ENCODE measurements at regions not wholly inside any gene's neighbourhood (a gene's known extent, or its start where the extent isn't known, plus 50 kb on each side); places are given as distances from the start of the nearest gene placed in this dataset.

- no peak for DNase-seq
Measured at GRCh38 chr13:33373624-33374023, 88.1 kb upstream of the STARD13 start.

- no peak for DNase-seq
Measured at GRCh38 chr13:33375421-33375820, 89.9 kb upstream of the STARD13 start.

- DNase-seq, result no peak
Measured at GRCh38 chr13:33376212-33376611, 90.7 kb upstream of the STARD13 start.

- DNase-seq, result no peak
Measured at GRCh38 chr13:33377411-33377810, 91.9 kb upstream of the STARD13 start.

- no peak for DNase-seq
Measured at GRCh38 chr13:33377825-33378224, 92.3 kb upstream of the STARD13 start.

DNA sequence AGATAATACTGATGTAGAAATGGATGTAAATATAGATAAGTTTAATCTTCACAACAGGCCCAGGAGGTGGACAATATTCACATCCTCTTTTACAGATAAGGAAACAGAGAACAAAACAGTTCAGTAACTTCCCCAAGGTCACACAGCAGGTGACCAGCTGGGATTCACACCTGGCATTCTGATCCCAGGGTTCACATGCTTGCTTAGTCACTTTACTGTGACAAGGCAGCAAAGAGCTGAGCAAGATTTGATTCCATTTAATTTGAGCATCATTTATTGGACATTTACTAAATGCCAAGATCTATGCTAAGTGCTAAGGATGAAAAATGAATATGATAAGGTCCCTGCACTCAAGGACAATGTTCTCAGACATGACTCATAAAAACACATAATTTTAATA, 94.1 kb upstream of the STARD13 start:
- peak in 1 of 2 experiments; percentile 7 for DNase-seq

GRCh38 chr13:33380487-33381079, 95.0 kb upstream of the STARD13 start:
- DNase-seq, result no peak

DNA sequence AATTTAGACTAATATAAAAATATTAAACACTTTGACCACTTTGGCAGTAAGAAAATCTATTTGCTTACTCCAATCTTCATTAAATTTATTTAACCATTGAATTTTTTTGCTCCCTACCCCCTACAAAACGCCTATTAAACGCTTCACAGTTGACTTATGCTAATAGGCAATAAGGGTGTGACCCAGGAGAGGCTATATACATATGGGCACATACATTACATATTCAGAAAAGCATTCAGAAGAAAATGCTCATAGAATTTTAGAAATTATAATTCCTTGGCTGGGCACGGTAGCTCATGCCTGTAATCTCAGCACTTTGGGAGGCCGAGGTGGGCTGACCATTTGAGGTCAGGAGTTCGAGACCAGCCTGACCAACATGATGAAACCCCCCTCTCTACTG, 95.6 kb upstream of the STARD13 start:
- no peak for DNase-seq

GRCh38 chr13:33381906-33382305, 96.4 kb upstream of the STARD13 start:
- no peak for DNase-seq

DNA sequence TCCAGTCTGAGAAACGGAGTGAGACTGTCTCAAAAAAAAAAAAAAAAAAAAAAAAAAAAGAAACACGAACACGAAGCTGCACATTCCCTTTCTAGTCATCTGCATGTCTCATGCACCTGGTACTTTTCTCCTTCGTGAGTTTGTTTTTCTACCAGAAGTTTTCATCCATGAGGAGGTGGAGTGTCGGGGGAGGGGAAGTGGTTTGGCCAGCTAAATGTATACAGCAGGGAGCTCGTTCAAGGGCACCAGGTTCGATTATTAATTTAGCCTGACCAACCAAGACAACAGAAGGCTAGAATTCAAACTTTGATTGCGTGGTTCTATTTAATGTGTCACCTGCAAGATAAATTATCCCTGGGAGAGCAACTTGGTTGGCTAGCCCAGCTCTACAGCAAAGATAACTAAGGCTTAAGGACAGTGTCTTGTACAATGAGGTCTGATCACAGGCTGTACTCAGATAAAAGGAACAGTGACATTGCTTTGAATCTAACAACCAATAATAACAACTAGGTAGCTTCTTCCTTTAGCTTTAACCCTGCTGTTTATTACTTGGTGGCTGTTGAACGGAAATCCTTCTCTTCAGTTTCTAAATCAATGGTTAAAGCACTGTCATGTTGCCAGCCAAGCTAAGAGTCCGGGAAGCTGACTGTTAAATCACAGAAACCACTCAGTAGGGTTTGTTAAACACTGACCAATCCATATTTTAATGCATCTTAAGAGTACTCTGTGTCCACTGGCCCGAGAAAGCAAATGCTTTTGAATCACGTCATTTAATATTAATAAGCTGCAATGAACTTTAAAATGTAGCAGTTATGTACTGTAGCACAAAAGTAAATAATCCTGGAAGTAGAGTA, 98.4 kb upstream of the STARD13 start:
- DNase-seq, result no peak

- DNase-seq, result no peak
Measured at GRCh38 chr13:33388286-33388998, 102.9 kb upstream of the STARD13 start.

GRCh38 chr13:33392794-33393405, 107.3 kb upstream of the STARD13 start:
- no peak for DNase-seq

- DNase-seq, result no peak
Measured at GRCh38 chr13:33394294-33394932, 108.9 kb upstream of the STARD13 start.

GRCh38 chr13:33401238-33401637, 115.7 kb upstream of the STARD13 start:
- DNase-seq, result peak; percentile 33 to 40

GRCh38 chr13:33402975-33403374, 117.4 kb upstream of the STARD13 start:
- DNase-seq, result no peak

- DNase-seq, result no peak
Measured at GRCh38 chr13:33403807-33404362, 118.3 kb upstream of the STARD13 start.

DNA sequence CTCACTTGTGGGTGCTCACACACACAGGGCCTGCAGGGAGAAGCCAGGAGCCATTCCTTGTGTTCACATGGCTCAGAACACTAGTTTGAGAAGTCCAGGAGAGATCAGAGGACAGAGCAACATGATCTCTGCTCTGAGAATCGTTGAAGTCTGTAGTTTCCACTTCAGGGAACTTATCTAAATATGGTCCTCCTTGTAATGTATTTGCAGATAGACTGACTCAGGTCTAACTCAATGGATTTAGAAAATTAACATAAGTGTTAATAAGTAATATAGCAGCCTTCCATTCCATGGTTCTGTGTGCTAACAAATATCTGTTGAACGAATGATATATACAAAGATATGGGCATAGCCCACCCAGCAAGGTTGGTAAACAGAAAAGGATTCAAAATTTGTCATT, 119.8 kb upstream of the STARD13 start:
- DNase-seq, result no peak

DNA sequence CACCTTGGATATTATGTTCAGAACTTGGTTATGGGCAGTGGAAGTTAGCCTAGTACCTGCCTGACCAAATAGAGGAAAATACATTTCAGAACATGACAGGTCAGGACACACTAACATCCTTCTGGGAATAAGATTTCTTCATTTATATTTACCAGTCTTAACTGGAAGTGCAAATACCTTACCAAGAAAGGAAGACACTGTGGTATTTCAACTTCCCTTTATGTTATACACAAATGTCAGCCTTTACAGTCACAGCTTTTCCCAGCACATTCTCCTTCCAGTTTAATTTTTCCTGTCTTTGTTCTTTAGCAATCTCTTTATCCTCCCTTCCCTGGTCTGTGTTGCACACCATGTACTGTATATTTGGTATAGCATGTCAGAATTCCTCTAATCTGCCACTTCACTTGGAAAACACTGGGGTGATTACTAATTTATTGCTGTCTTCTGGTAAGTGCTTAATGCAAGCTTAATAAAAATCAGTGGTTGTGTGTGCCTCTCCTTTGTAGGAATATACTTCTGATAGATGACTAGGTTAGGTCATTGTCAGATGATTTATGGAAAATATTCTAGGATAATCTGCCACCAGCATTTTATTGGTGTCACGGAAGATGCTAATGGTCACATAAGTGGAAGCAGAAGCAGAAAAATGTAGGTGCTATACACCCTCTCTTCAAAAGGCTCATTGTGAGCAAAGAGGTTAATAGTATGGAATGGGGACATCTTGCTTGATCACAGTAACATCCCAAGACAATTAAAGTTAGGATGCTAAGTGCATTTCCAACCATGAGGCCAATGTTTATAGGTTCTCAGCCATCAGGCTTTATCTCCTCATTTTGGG, 124.3 kb upstream of the STARD13 start:
- DNase-seq, result no peak

GRCh38 chr13:33410619-33411018, 125.1 kb upstream of the STARD13 start:
- DNase-seq, result no peak

DNA sequence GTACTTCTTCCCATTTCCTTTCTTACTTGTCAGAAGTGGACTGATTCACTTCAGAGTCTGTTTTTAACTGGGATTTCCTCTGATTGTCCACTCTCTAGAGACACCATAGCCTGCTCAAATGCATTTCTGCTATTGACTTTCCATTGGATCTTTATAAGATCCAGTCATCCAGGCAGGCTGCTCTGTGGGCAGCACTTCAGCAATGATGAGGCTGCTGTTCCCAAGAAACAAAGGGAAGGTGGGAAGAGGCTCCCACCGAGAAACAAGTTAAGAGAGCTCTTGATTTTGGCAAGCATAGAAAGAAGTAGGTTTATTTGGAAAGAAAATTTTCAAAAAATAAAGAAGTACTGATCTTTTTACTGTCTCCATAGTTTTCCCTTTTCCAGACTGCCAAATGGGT, 125.8 kb upstream of the STARD13 start:
- DNase-seq, result no peak

GRCh38 chr13:33415822-33416221, 130.3 kb upstream of the STARD13 start:
- no peak for DNase-seq
